ENCODE measurements at regions not wholly inside any gene's neighbourhood (a gene's known extent, or its start where the extent isn't known, plus 50 kb on each side); places are given as distances from the start of the nearest gene placed in this dataset.
"Not testable (repeated sequence)": the region's sequence is repeated elsewhere in the genome, so short reads cannot be mapped to it uniquely, and the experiment has no call there.

- H3K4me3 Mint-ChIP-seq: no peak overlapping the region
- H3K27ac Mint-ChIP-seq: no peak overlapping the region
- peaks cover 7% of the 10 kb centered on the region for H3K9me3 Mint-ChIP-seq
- no peak for ATAC-seq
- DNase-seq (ENCODE audit: low spot score in 2 of 2): no peak
- no peaks in the 10 kb centered on the region for H3K4me1 Mint-ChIP-seq
- H3K36me3 Mint-ChIP-seq: no peaks in the 10 kb centered on the region
Measured at GRCh38 chr18:39172695-39173421, 1607.3 kb upstream of the CELF4 start.

DNA sequence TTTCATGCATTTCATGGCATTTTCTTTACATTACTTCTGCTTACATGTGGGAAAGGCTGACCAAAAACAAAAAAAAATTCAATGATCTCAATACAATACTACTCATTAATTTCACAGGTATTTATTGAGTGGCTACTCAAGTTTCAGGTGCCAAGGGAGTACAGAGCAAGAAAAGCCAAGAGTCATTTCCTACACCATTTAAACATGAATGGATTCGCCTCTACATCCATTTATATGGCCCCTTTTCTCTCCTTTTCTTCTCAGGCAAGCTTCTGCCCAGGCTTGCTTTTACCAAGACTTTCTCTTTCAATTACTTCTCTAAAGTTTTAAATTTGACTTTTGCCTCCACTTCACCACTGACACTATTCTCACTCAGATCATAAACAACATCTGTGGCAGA lies 1603.1 kb upstream of the CELF4 start:
- H3K36me3 Mint-ChIP-seq: no peaks in the 10 kb centered on the region
- no peak for ATAC-seq
- peaks cover 11% of the 10 kb centered on the region for H3K9me3 Mint-ChIP-seq
- H3K4me3 Mint-ChIP-seq: no peak overlapping the region
- no peak for DNase-seq (ENCODE audit: low spot score in 2 of 2)
- H3K4me1 Mint-ChIP-seq: no peaks in the 10 kb centered on the region
- no peak overlapping the region for H3K27ac Mint-ChIP-seq

DNA sequence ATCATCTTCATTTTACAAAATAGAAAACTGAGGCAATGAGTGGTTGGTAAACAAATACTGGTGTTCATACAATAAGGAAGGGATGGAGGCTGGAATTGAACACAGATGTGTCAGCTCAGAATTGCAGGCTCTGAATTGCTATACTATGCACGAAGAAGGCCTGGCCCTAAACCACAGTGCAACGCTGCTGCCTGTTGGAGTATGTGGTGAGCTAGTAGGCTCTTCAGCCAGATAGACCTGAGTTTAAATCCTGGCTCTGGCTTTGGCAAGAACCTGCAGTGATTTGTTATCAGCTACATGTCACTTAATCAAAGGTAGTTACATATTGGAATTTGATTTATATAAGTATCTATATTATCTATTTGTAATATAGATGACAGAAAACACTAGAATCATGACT lies 1602.4 kb upstream of the CELF4 start:
- H3K36me3 Mint-ChIP-seq: no peaks in the 10 kb centered on the region
- no peaks in the 10 kb centered on the region for H3K4me1 Mint-ChIP-seq
- ATAC-seq (no peak), DNase-seq (ENCODE audit: low spot score in 2 of 2) (no peak)
- H3K9me3 Mint-ChIP-seq: peaks cover 11% of the 10 kb centered on the region
- no peak overlapping the region for H3K27ac Mint-ChIP-seq
- no peak overlapping the region for H3K4me3 Mint-ChIP-seq

GRCh38 chr18:39166776-39167175 lies 1601.2 kb upstream of the CELF4 start:
- no peaks in the 10 kb centered on the region for H3K36me3 Mint-ChIP-seq
- ATAC-seq (no peak), DNase-seq (ENCODE audit: low spot score in 2 of 2) (no peak)
- no peak overlapping the region for H3K4me3 Mint-ChIP-seq
- H3K27ac Mint-ChIP-seq: no peak overlapping the region
- peaks cover 11% of the 10 kb centered on the region for H3K9me3 Mint-ChIP-seq
- H3K4me1 Mint-ChIP-seq: no peaks in the 10 kb centered on the region

GRCh38 chr18:39162013-39162827 lies 1596.6 kb upstream of the CELF4 start:
- H3K9me3 Mint-ChIP-seq: peaks cover 10% of the 10 kb centered on the region
- no peak for ATAC-seq
- H3K27ac Mint-ChIP-seq: no peak overlapping the region
- no peak overlapping the region for H3K4me3 Mint-ChIP-seq
- H3K36me3 Mint-ChIP-seq: no peaks in the 10 kb centered on the region
- DNase-seq (ENCODE audit: low spot score in 2 of 2): no peak
- no peaks in the 10 kb centered on the region for H3K4me1 Mint-ChIP-seq

GRCh38 chr18:39149211-39149806 lies 1583.7 kb upstream of the CELF4 start:
- no peak overlapping the region for H3K27ac Mint-ChIP-seq
- H3K36me3 Mint-ChIP-seq: no peaks in the 10 kb centered on the region
- DNase-seq (ENCODE audit: low spot score in 2 of 2): no peak
- no peak overlapping the region for H3K4me3 Mint-ChIP-seq
- H3K9me3 Mint-ChIP-seq: peaks cover 15% of the 10 kb centered on the region
- no peaks in the 10 kb centered on the region for H3K4me1 Mint-ChIP-seq
- no peak for ATAC-seq

GRCh38 chr18:39134255-39134654 lies 1568.7 kb upstream of the CELF4 start:
- DNase-seq (ENCODE audit: low spot score in 2 of 2) (no peak), ATAC-seq (no peak)
- Mint-ChIP-seq H3K4me1 (no peaks in the 10 kb centered on the region), H3K9me3 (peaks cover 24% of the 10 kb centered on the region), H3K27ac (no peak overlapping the region), H3K4me3 (no peak overlapping the region), H3K36me3 (no peaks in the 10 kb centered on the region)

DNA sequence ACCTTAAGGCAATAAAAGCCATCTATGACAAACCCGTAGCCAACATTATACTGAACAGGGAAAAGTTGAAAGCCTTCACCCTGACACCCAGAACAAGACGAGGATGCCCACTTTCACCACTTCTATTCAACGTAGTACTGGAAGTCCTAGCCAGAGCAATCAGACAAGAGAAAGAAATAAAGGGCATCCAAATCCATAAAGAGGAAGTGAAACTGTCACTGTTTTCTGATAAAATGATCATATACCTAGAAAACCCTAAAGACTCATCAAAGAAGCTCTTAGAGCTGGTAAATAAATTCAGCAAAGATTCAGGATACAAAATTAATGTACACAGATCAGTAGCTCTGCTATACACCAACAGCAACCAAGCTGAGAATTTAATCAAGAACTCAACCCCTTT lies 1561.9 kb upstream of the CELF4 start:
- not testable (repeated sequence) for DNase-seq (ENCODE audit: low spot score in 2 of 2); H3K4me3 Mint-ChIP-seq; H3K4me1 Mint-ChIP-seq; H3K36me3 Mint-ChIP-seq; ATAC-seq; H3K27ac Mint-ChIP-seq
- peaks cover 28% of the 10 kb centered on the region for H3K9me3 Mint-ChIP-seq

DNA sequence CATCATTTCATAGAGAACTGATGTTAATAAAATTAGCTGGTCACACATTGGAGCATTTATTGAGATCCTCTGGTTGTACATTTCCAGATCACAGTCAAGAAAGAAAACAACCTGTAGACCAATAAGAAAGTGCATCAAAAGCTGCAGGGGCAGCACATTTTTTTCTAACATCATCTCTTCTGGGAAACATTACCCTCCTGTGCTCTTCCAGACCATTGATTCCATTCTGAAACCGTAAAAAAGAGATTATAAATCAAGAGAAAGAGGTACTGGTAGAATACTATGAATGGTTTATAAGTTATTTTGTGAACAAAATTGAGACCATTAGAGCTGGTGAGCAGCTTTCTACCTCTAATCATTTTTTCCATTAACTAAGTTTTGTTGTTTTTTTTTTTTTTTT lies 1548.2 kb upstream of the CELF4 start:
- Mint-ChIP-seq H3K9me3 (peaks cover 3% of the 10 kb centered on the region), H3K27ac (no peak overlapping the region), H3K36me3 (no peaks in the 10 kb centered on the region), H3K4me1 (no peaks in the 10 kb centered on the region), H3K4me3 (no peak overlapping the region)
- ATAC-seq: no peak
- no peak for DNase-seq (ENCODE audit: low spot score in 2 of 2)

DNA sequence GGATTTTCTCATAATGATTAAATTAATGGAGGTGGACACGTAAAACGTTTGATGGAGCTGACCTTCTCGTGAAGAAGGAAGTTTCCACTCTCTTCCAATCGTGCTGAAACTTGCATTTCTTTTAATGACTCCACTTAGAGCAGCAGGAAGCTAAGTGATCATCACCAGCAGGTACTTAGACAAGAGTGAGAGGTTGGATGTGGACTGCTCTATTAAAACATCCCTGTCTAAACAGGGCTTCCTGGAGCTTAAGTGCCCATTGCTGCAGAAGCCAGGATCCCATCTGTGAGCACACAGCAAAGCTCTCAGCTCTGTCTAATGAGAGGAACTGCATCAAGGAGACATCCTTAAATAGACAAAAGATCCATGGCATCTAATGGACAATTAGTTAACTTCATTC lies 1539.5 kb upstream of the CELF4 start:
- ATAC-seq (no peak), DNase-seq (ENCODE audit: low spot score in 2 of 2) (no peak)
- H3K36me3 Mint-ChIP-seq: no peaks in the 10 kb centered on the region
- no peaks in the 10 kb centered on the region for H3K4me1 Mint-ChIP-seq
- no peak overlapping the region for H3K4me3 Mint-ChIP-seq
- peaks cover 3% of the 10 kb centered on the region for H3K9me3 Mint-ChIP-seq
- no peak overlapping the region for H3K27ac Mint-ChIP-seq

GRCh38 chr18:39072970-39073369 lies 1507.4 kb upstream of the CELF4 start:
- DNase-seq (ENCODE audit: low spot score in 2 of 2) (no peak), ATAC-seq (no peak)
- Mint-ChIP-seq H3K27ac (no peak overlapping the region), H3K4me3 (no peak overlapping the region), H3K9me3 (no peaks in the 10 kb centered on the region), H3K4me1 (no peaks in the 10 kb centered on the region), H3K36me3 (no peaks in the 10 kb centered on the region)

- H3K4me3 Mint-ChIP-seq: no peak overlapping the region
- ATAC-seq (no peak), DNase-seq (ENCODE audit: low spot score in 2 of 2) (no peak)
- no peak overlapping the region for H3K27ac Mint-ChIP-seq
- no peaks in the 10 kb centered on the region for H3K36me3 Mint-ChIP-seq
- H3K9me3 Mint-ChIP-seq: peaks cover 18% of the 10 kb centered on the region
- no peaks in the 10 kb centered on the region for H3K4me1 Mint-ChIP-seq
Measured at GRCh38 chr18:39062426-39062825, 1496.8 kb upstream of the CELF4 start.

GRCh38 chr18:39058386-39059000 lies 1492.9 kb upstream of the CELF4 start:
- Mint-ChIP-seq H3K27ac (no peak overlapping the region), H3K9me3 (peaks cover 10% of the 10 kb centered on the region), H3K4me1 (no peaks in the 10 kb centered on the region), H3K4me3 (no peak overlapping the region), H3K36me3 (no peaks in the 10 kb centered on the region)
- DNase-seq (ENCODE audit: low spot score in 2 of 2) (no peak), ATAC-seq (no peak)

- DNase-seq (ENCODE audit: low spot score in 2 of 2): no peak
- H3K27ac Mint-ChIP-seq: no peak overlapping the region
- no peaks in the 10 kb centered on the region for H3K4me1 Mint-ChIP-seq
- H3K9me3 Mint-ChIP-seq: peaks cover 12% of the 10 kb centered on the region
- H3K36me3 Mint-ChIP-seq: no peaks in the 10 kb centered on the region
- no peak overlapping the region for H3K4me3 Mint-ChIP-seq
- ATAC-seq: no peak
Measured at GRCh38 chr18:39057423-39058064, 1491.9 kb upstream of the CELF4 start.

DNA sequence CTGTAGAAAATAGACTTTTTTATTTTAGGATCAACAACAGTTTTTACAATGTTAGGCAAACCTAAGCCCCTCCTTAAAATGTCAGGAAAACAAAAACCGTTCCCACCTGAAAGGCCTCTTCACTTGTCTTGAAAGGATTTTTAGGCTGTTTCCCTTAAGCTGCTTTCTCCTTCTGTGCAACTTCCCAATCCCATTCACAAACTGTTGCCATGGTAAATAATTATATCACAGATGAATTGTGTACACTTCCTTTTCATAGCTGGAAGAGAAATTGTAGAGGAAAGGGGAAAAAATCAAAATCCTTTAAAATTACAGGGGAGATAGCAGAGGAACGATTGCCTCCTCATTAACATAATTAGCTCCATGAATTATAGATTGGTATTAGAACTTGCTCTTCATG lies 1488.0 kb upstream of the CELF4 start:
- Mint-ChIP-seq H3K36me3 (no peaks in the 10 kb centered on the region), H3K27ac (no peak overlapping the region), H3K9me3 (peaks cover 12% of the 10 kb centered on the region), H3K4me1 (no peaks in the 10 kb centered on the region), H3K4me3 (no peak overlapping the region)
- no peak for DNase-seq (ENCODE audit: low spot score in 2 of 2)
- no peak for ATAC-seq

All from stimulated activated effector memory CD8-positive, alpha-beta T cell treated with anti-CD3 and anti-CD28 coated beads, Interleukin-12 subunit alpha, Interleukin-12 subunit beta, amount 100 ng/mL, for 72 hours (primary cell).